Kidney (tissue), 13 donors: ENCODE measurements at regions not wholly inside any gene's neighbourhood (a gene's known extent, or its start where the extent isn't known, plus 50 kb on each side); places are given as distances from the start of the nearest gene placed in this dataset.

Experiments
- DNase-seq, 5 donors: peaks; one replicate each; pipeline ENCODE4 v3.0.0-alpha.2; 2013 to 2020
- FAIRE-seq: peaks from 2 replicates; lab custom pipeline; 2012; peaks lifted over from hg19 to GRCh38; lab: Jason Lieb, UNC
- H3K27ac ChIP-seq, 2 donors: one replicate each; pipeline ENCODE4 v1.7.0; 2013; ENCODE audit warnings: low read depth in 2 of 2, low read length in 2 of 2, inconsistent platforms in 1 of 2
- H3K27me3 ChIP-seq: one replicate; pipeline ENCODE4 v1.7.1; 2013; ENCODE audit warnings: low read length, inconsistent platforms; ENCODE audit not compliant: control insufficient read depth, insufficient read depth
- H3K36me3 ChIP-seq, 3 donors: one replicate each; pipeline versions ENCODE4 v1.7.0 to v1.7.1; 2013; ENCODE audit warnings: low read length in 3 of 3, control low read depth in 1 of 3, inconsistent platforms in 1 of 3; ENCODE audit not compliant: insufficient read depth in 3 of 3, control insufficient read depth in 2 of 3
- H3K4me1 ChIP-seq, 3 donors: one replicate each; pipeline versions ENCODE4 v1.7.0 to v1.7.1; 2013; ENCODE audit warnings: low read length in 3 of 3, inconsistent platforms in 1 of 3, low read depth in 1 of 3; ENCODE audit not compliant: control insufficient read depth in 2 of 3, insufficient read depth in 2 of 3
- H3K4me3 ChIP-seq, 3 donors: one replicate each; pipeline versions ENCODE4 v1.7.0 to v1.8.1; 2013; ENCODE audit warnings: low read length in 3 of 3, control low read depth in 1 of 3, inconsistent platforms in 1 of 3
- H3K9ac ChIP-seq, 3 donors: one replicate each; pipeline versions ENCODE4 v1.7.0 to v1.7.1; 2013; ENCODE audit warnings: low read length in 3 of 3, control low read depth in 1 of 3, inconsistent platforms in 1 of 3
- H3K9me3 ChIP-seq, 3 donors: one replicate each; pipeline versions ENCODE4 v1.7.0 to v1.7.1; 2013; ENCODE audit warnings: low read length in 3 of 3, control low read depth in 1 of 3, inconsistent platforms in 1 of 3; ENCODE audit not compliant: control insufficient read depth in 2 of 3, insufficient read depth in 1 of 3
- intact Hi-C: fragments of 100-400 bp; cut with DNase I; formaldehyde crosslinking; loops from one replicate; pipeline ENCODE4 v1.11.1; 2022
- TF ChIP-seq, protein P1 (sequence below): IDR thresholded peaks from 3 replicates; pipeline ENCODE4 v1.5.1; 2012; ENCODE audit warnings: mild to moderate bottlenecking, moderate library complexity, borderline replicate concordance; ENCODE audit not compliant: insufficient read depth; ENCODE audit errors: extremely low read depth
- donor health status: control.
- donor health status: control.
- donor health status: control.
- donor health status: control.
- donor health status: control.
- donor health status: DM: yes; HTN: yes; CAD: no.
- donor health status: Normal renal cell carcinoma (clear cell type).

GRCh38 chr19:27777242-27777641, 1435.7 kb downstream of the UQCRFS1 start:
- H3K4me3 ChIP-seq = no peak overlapping the region
- H3K27me3 ChIP-seq = no peaks in the 10 kb centered on the region
- H3K36me3 ChIP-seq = peaks cover 0 to 6% (median 5%) of the 10 kb centered on the region in 3 donors
- intact Hi-C loops = no loop called here
- TF ChIP-seq, protein P1, sequence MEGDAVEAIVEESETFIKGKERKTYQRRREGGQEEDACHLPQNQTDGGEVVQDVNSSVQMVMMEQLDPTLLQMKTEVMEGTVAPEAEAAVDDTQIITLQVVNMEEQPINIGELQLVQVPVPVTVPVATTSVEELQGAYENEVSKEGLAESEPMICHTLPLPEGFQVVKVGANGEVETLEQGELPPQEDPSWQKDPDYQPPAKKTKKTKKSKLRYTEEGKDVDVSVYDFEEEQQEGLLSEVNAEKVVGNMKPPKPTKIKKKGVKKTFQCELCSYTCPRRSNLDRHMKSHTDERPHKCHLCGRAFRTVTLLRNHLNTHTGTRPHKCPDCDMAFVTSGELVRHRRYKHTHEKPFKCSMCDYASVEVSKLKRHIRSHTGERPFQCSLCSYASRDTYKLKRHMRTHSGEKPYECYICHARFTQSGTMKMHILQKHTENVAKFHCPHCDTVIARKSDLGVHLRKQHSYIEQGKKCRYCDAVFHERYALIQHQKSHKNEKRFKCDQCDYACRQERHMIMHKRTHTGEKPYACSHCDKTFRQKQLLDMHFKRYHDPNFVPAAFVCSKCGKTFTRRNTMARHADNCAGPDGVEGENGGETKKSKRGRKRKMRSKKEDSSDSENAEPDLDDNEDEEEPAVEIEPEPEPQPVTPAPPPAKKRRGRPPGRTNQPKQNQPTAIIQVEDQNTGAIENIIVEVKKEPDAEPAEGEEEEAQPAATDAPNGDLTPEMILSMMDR = no peak
- peaks cover 6 to 9% (median 8%) of the 10 kb centered on the region in 3 donors for H3K9me3 ChIP-seq
- no peak for DNase-seq
- no peaks in the 10 kb centered on the region for H3K4me1 ChIP-seq
- no peak overlapping the region for H3K27ac ChIP-seq
- H3K9ac ChIP-seq = no peak overlapping the region
- FAIRE-seq = no peak

DNA sequence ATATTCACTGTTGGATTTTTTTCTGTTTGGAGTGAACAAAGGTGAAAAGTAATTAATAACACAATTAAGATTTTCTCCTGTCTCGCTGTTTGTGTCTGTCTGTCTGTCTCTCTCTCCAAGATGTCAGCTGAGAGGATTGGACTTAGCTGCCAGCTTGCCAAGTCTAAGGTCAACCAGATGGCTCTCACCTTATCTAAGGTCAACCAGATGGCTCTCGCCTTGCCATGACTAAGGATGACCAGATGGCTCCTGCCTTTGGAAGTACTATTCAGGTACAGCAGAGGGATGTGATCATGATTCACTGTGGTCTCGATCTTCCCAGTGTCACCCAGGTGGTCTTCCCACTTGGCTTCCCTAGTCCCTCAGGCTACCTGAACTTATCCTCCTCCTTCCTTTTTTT, 1436.4 kb downstream of the UQCRFS1 start:
- Histone ChIP-seq H3K27me3 (no peaks in the 10 kb centered on the region), H3K9me3 (peaks cover 6 to 12% (median 8%) of the 10 kb centered on the region in 3 donors), H3K27ac (no peak overlapping the region), H3K4me3 (no peak overlapping the region), H3K4me1 (no peaks in the 10 kb centered on the region), H3K36me3 (peaks cover 0 to 6% (median 5%) of the 10 kb centered on the region in 3 donors), H3K9ac (no peak overlapping the region)
- DNase-seq (no peak), FAIRE-seq (no peak)
- TF ChIP-seq, protein P1 = no peak
- intact Hi-C loops = no loop called here

DNA sequence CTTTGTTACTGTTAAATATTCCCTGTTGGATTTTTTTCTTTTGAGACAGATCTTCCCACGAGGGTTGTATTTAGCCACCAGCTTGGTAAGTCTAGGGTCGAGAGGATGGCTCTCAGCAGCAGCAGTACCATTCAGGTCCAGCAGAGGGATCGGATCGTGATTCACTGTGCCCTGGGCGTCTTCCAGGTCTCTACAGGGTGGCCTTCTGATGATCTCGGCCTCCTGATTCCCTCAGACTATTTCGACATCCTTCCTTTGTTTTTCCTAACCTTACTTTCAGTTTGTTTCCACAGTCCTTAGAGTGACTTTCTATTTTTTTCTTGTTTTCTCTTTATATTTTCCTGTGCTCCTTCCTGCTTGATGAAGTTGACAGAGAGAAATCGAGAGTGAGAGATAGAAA, 1436.9 kb downstream of the UQCRFS1 start:
- Histone ChIP-seq H3K9ac (no peak overlapping the region), H3K27me3 (no peaks in the 10 kb centered on the region), H3K27ac (no peak overlapping the region), H3K4me1 (no peaks in the 10 kb centered on the region), H3K9me3 (peaks cover 6 to 12% (median 8%) of the 10 kb centered on the region in 3 donors), H3K36me3 (peaks cover 0 to 6% (median 5%) of the 10 kb centered on the region in 3 donors), H3K4me3 (no peak overlapping the region)
- FAIRE-seq (no peak), DNase-seq (no peak)
- TF ChIP-seq, protein P1 = no peak
- intact Hi-C loops = no loop called here

GRCh38 chr19:27775395-27775794, 1437.6 kb downstream of the UQCRFS1 start:
- H3K27me3 ChIP-seq = no peaks in the 10 kb centered on the region
- H3K9ac ChIP-seq = no peak overlapping the region
- no peak overlapping the region for H3K27ac ChIP-seq
- H3K4me1 ChIP-seq = no peaks in the 10 kb centered on the region
- intact Hi-C loops = no loop called here
- no peak overlapping the region for H3K4me3 ChIP-seq
- peaks cover 6 to 15% (median 8%) of the 10 kb centered on the region in 3 donors for H3K9me3 ChIP-seq
- TF ChIP-seq, protein P1 = no peak
- no peak for FAIRE-seq
- DNase-seq = no peak
- peaks cover 0 to 6% (median 5%) of the 10 kb centered on the region in 3 donors for H3K36me3 ChIP-seq
